Natural killer cell (primary cell): ENCODE measurements at regions not wholly inside any gene's neighbourhood (a gene's known extent, or its start where the extent isn't known, plus 50 kb on each side); places are given as distances from the start of the nearest gene placed in this dataset.

ENCODE experiments used
- ATAC-seq, 3 donors: fragments of 150-1000 bp in 2 of 3; fragments of 200-7000 bp in 1 of 3; cut with Tn5 transposase; 1 replicate in 1 of 3; 2 replicates in 2 of 3; pipeline ENCODE4 v1.10.0; 2021; ENCODE audit warnings: mild to moderate bottlenecking in 2 of 3, moderate library complexity in 2 of 3
- DNase-seq, 2 donors: peaks; one replicate each; pipeline versions ENCODE4 v3.0.0 to v3.0.0-alpha.2; 2013 to 2021; ENCODE audit warnings: mixed read lengths in 1 of 2
- H3K27ac ChIP-seq: one replicate; pipeline ENCODE4 v1.5.1; 2013; ENCODE audit warnings: mild to moderate bottlenecking, low read length
- H3K27me3 ChIP-seq: one replicate; pipeline ENCODE4 v1.6.1; 2013; ENCODE audit warnings: low read length; ENCODE audit not compliant: control insufficient read depth, insufficient read depth
- H3K36me3 ChIP-seq: one replicate; pipeline ENCODE4 v1.6.1; 2013; ENCODE audit warnings: low read length; ENCODE audit not compliant: control insufficient read depth, insufficient read depth
- H3K4me1 ChIP-seq: one replicate; pipeline ENCODE4 v1.6.1; 2013; ENCODE audit warnings: low read length; ENCODE audit not compliant: control insufficient read depth, insufficient read depth
- H3K4me3 ChIP-seq: one replicate; pipeline ENCODE4 v1.5.1; 2013; ENCODE audit warnings: low read length
- H3K9me3 ChIP-seq: one replicate; pipeline ENCODE4 v1.6.1; 2013; ENCODE audit warnings: low read length; ENCODE audit not compliant: control insufficient read depth, insufficient read depth
- H3K27ac Mint-ChIP-seq, 2 donors: one replicate each; pipeline ENCODE4 v1.8.0; 2022; ENCODE audit warnings: mild to moderate bottlenecking in 2 of 2, mixed read lengths in 2 of 2, moderate library complexity in 1 of 2
- H3K27me3 Mint-ChIP-seq, 2 donors: one replicate each; pipeline ENCODE4 v1.8.0; 2022; ENCODE audit warnings: low read depth in 2 of 2, mixed read lengths in 2 of 2
- H3K36me3 Mint-ChIP-seq: one replicate; pipeline ENCODE4 v1.8.0; 2022; ENCODE audit warnings: mixed read lengths
- H3K4me1 Mint-ChIP-seq, 2 donors: one replicate each; pipeline ENCODE4 v1.8.0; 2022; ENCODE audit warnings: mixed read lengths in 2 of 2
- H3K4me3 Mint-ChIP-seq: one replicate; pipeline ENCODE4 v1.8.0; 2022; ENCODE audit warnings: mild to moderate bottlenecking, moderate library complexity, mixed read lengths
- H3K9me3 Mint-ChIP-seq, 2 donors: one replicate each; pipeline ENCODE4 v1.8.0; 2022; ENCODE audit warnings: mixed read lengths in 2 of 2
- CTCF ChIP-seq: fragments of 200-600 bp; IDR thresholded peaks from one replicate; pipeline ENCODE4 v1.8.0; 2022; ENCODE audit warnings: antibody characterized with exemption
- WGBS: methylation state at CpG from one replicate; pipeline ENCODE4 v1.1.7; 2013; ENCODE audit warnings: missing lambda C conversion rate; ENCODE audit not compliant: insufficient coverage; 5-methylcytosine and 5-hydroxymethylcytosine counted together
- intact Hi-C: fragments of 100-400 bp; cut with micrococcal nuclease; formaldehyde crosslinking; loops from one replicate; pipeline ENCODE4 v1.14.2; 2022

DNA sequence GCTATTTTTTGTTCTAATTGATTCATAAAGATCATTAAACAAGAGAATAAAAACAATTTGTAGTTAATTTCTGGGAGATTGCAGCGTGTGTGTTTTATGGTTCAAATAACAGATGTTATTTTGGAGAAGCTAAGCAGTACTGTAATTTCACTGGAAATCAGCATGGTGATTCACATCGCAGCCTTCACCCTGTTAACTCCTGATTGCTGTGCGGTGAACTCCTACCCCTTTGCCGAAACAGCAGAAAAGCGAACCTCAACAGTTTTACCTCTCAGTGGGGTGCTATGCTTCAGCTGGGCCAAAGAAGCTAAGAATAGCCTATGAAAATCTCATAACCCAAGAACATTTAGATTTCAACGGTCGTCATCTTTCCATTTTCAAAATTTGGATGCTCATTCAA, 441.5 kb upstream of the RARB start:
- no peaks in the 10 kb centered on the region for H3K27me3 ChIP-seq
- TF ChIP-seq CTCF = no peak
- Mint-ChIP-seq H3K9me3 (no peaks in the 10 kb centered on the region), H3K4me1 (no peaks in the 10 kb centered on the region), H3K27me3 (no peaks in the 10 kb centered on the region), H3K27ac (no peak overlapping the region), H3K4me3 (no peak overlapping the region), H3K36me3 (no peaks in the 10 kb centered on the region)
- 82% methylated on average over 7 of the region's 7 CpGs for WGBS
- no peaks in the 10 kb centered on the region for H3K9me3 ChIP-seq
- H3K4me1 ChIP-seq = no peaks in the 10 kb centered on the region
- no peak overlapping the region for H3K27ac ChIP-seq
- DNase-seq (no peak), ATAC-seq (no peak)
- intact Hi-C loops = no loop called here
- H3K4me3 ChIP-seq = no peak overlapping the region
- no peaks in the 10 kb centered on the region for H3K36me3 ChIP-seq

DNA sequence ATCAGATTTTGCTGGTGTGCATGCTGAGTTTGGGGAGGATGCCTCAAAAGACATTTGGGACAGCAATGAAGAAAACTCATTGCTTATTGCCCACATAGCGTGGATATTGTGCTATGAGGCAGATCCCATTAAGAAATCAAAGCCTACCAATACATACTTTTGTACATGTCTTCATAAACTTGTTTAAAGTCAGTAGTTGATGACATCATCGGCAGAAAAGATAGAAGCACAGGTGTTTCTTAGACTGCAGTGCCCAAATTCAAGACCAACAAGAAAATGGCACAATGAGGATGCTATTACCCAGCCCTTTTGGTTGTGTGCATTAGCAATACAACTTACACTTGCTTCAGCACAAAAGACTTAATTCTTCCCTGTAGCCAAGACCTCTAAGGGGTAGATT, 428.7 kb upstream of the RARB start:
- no peak for TF ChIP-seq CTCF
- Mint-ChIP-seq H3K27me3 (no peaks in the 10 kb centered on the region), H3K36me3 (no peaks in the 10 kb centered on the region), H3K4me3 (no peak overlapping the region), H3K4me1 (no peaks in the 10 kb centered on the region), H3K27ac (no peak overlapping the region), H3K9me3 (no peaks in the 10 kb centered on the region)
- WGBS = 83% methylated on average over 2 of the region's 2 CpGs
- DNase-seq (no peak), ATAC-seq (no peak)
- no peak overlapping the region for H3K4me3 ChIP-seq
- H3K36me3 ChIP-seq = no peaks in the 10 kb centered on the region
- H3K27ac ChIP-seq = no peak overlapping the region
- H3K27me3 ChIP-seq = no peaks in the 10 kb centered on the region
- H3K9me3 ChIP-seq = no peaks in the 10 kb centered on the region
- H3K4me1 ChIP-seq = no peaks in the 10 kb centered on the region
- intact Hi-C loops = no loop called here

- no peaks in the 10 kb centered on the region for H3K36me3 ChIP-seq
- H3K27ac ChIP-seq = no peak overlapping the region
- Mint-ChIP-seq H3K9me3 (no peaks in the 10 kb centered on the region), H3K36me3 (no peaks in the 10 kb centered on the region), H3K27ac (no peak overlapping the region), H3K4me1 (no peaks in the 10 kb centered on the region), H3K4me3 (no peak overlapping the region), H3K27me3 (no peaks in the 10 kb centered on the region)
- H3K9me3 ChIP-seq = no peaks in the 10 kb centered on the region
- intact Hi-C loops = no loop called here
- no peaks in the 10 kb centered on the region for H3K4me1 ChIP-seq
- H3K27me3 ChIP-seq = no peaks in the 10 kb centered on the region
- ATAC-seq = no peak
- 92% methylated on average over 1 of the region's 1 CpG for WGBS
- no peak for DNase-seq
- TF ChIP-seq CTCF = no peak
- H3K4me3 ChIP-seq = no peak overlapping the region
Measured at GRCh38 chr3:25000971-25001591, 427.0 kb upstream of the RARB start.

DNA sequence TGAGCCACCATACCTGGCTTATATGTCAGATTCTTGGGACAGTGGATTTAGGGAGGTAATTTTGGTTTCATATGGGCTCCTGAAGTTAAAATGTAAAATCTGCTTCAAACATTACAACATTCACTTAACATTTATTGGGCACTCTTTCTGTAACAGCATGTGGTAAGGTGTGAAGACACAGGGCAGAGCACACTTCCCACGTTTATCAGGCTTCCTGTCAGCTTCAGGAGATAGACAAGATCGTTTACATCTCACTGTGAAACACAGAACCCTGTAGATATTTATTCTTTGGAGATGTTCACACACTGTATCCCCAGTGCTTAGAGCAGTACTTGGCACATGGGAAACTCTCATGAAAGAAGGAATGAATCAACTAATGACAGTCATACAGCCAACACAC, 426.0 kb upstream of the RARB start:
- no peaks in the 10 kb centered on the region for H3K4me1 ChIP-seq
- DNase-seq (no peak), ATAC-seq (no peak)
- intact Hi-C loops = no loop called here
- H3K27me3 ChIP-seq = no peaks in the 10 kb centered on the region
- H3K27ac ChIP-seq = no peak overlapping the region
- Mint-ChIP-seq H3K4me1 (no peaks in the 10 kb centered on the region), H3K4me3 (no peak overlapping the region), H3K27ac (no peak overlapping the region), H3K27me3 (no peaks in the 10 kb centered on the region), H3K9me3 (no peaks in the 10 kb centered on the region), H3K36me3 (no peaks in the 10 kb centered on the region)
- 33% methylated on average over 2 of the region's 2 CpGs for WGBS
- H3K4me3 ChIP-seq = no peak overlapping the region
- no peaks in the 10 kb centered on the region for H3K36me3 ChIP-seq
- no peak for TF ChIP-seq CTCF
- no peaks in the 10 kb centered on the region for H3K9me3 ChIP-seq
